Activated CD4-positive, alpha-beta T cell treated with anti-CD3 and anti-CD28 coated beads, Interleukin-2, amount 10 ng/mL, durations not matched to agents 24 days and 14 days (primary cell): ENCODE measurements at regions not wholly inside any gene's neighbourhood (a gene's known extent, or its start where the extent isn't known, plus 50 kb on each side); places are given as distances from the start of the nearest gene placed in this dataset.
A peak's percentile ranks its signal among the peaks of the same experiment; 100 is the strongest.
"Not testable (repeated sequence)": the region's sequence is repeated elsewhere in the genome, so short reads cannot be mapped to it uniquely, and the experiment has no call there.

ENCODE experiments used
- DNase-seq: peaks from one replicate; pipeline ENCODE4 v3.0.0; 2022
- H3K27ac Mint-ChIP-seq: one replicate; pipeline ENCODE4 v1.8.0; 2022; ENCODE audit warnings: mild to moderate bottlenecking, mixed read lengths
- H3K27me3 Mint-ChIP-seq: one replicate; pipeline ENCODE4 v1.8.0; 2022; ENCODE audit warnings: mixed read lengths
- H3K36me3 Mint-ChIP-seq: one replicate; pipeline ENCODE4 v1.8.0; 2022; ENCODE audit warnings: low read depth, mild to moderate bottlenecking, mixed read lengths
- H3K4me1 Mint-ChIP-seq: one replicate; pipeline ENCODE4 v1.8.0; 2021; ENCODE audit warnings: mixed read lengths
- H3K4me3 Mint-ChIP-seq: one replicate; pipeline ENCODE4 v1.8.0; 2022; ENCODE audit warnings: mild to moderate bottlenecking, moderate library complexity, mixed read lengths
- H3K9me3 Mint-ChIP-seq: one replicate; pipeline ENCODE4 v1.8.0; 2021; ENCODE audit warnings: mixed read lengths
- intact Hi-C: fragments of 100-400 bp; cut with micrococcal nuclease; formaldehyde crosslinking; loops from one replicate; pipeline ENCODE4 v1.15.1; 2023

GRCh38 chr5:82644766-82645165 is 366.6 kb upstream of the RPS23 start:
- Mint-ChIP-seq H3K4me3 (no peak overlapping the region), H3K36me3 (no peaks in the 10 kb centered on the region), H3K9me3 (no peaks in the 10 kb centered on the region), H3K4me1 (peaks cover 8% of the 10 kb centered on the region), H3K27me3 (peaks cover 6% of the 10 kb centered on the region), H3K27ac (no peak overlapping the region)
- intact Hi-C loops = loop anchor here (5.0 kb wide), 2 partner anchors 332 to 918 kb away; no protein-coding TSS in a partner anchor
- DNase-seq = no peak

GRCh38 chr5:82644229-82644628 is 366.1 kb upstream of the RPS23 start:
- no peak overlapping the region for H3K4me3 Mint-ChIP-seq
- no peak overlapping the region for H3K27ac Mint-ChIP-seq
- DNase-seq = no peak
- intact Hi-C loops = loop anchor here (5.0 kb wide), 2 partner anchors 332 to 918 kb away; no protein-coding TSS in a partner anchor
- no peaks in the 10 kb centered on the region for H3K9me3 Mint-ChIP-seq
- H3K27me3 Mint-ChIP-seq = peaks cover 6% of the 10 kb centered on the region
- no peaks in the 10 kb centered on the region for H3K36me3 Mint-ChIP-seq
- peaks cover 12% of the 10 kb centered on the region for H3K4me1 Mint-ChIP-seq

- Mint-ChIP-seq H3K27me3 (peaks cover 6% of the 10 kb centered on the region), H3K27ac (no peak overlapping the region), H3K4me1 (peaks cover 12% of the 10 kb centered on the region), H3K9me3 (no peaks in the 10 kb centered on the region), H3K4me3 (no peak overlapping the region), H3K36me3 (no peaks in the 10 kb centered on the region)
- intact Hi-C loops = loop anchor here (5.0 kb wide), 2 partner anchors 330 to 920 kb away; no protein-coding TSS in a partner anchor
- no peak for DNase-seq
Observed at GRCh38 chr5:82642313-82642712, 364.2 kb upstream of the RPS23 start.

- Mint-ChIP-seq H3K4me3 (no peak overlapping the region), H3K9me3 (no peaks in the 10 kb centered on the region), H3K36me3 (no peaks in the 10 kb centered on the region), H3K27me3 (peaks cover 6% of the 10 kb centered on the region), H3K4me1 (peaks cover 12% of the 10 kb centered on the region), H3K27ac (no peak overlapping the region)
- DNase-seq = peak; percentile 77
- intact Hi-C loops = loop anchor here (1.0 to 5.0 kb wide), 5 partner anchors 153 to 921 kb away; no protein-coding TSS in a partner anchor
Observed at GRCh38 chr5:82641331-82642003, 363.3 kb upstream of the RPS23 start.

GRCh38 chr5:82640916-82641315 is 362.8 kb upstream of the RPS23 start:
- Mint-ChIP-seq H3K9me3 (no peaks in the 10 kb centered on the region), H3K27ac (no peak overlapping the region), H3K36me3 (no peaks in the 10 kb centered on the region), H3K4me1 (peaks cover 12% of the 10 kb centered on the region), H3K4me3 (no peak overlapping the region), H3K27me3 (peaks cover 6% of the 10 kb centered on the region)
- intact Hi-C loops = loop anchor here (1.0 to 5.0 kb wide), 5 partner anchors 153 to 921 kb away; no protein-coding TSS in a partner anchor
- DNase-seq = no peak

GRCh38 chr5:82639393-82640144 is 361.4 kb upstream of the RPS23 start:
- intact Hi-C loops = loop anchor here (2.0 to 5.0 kb wide), 4 partner anchors 283 to 923 kb away; no protein-coding TSS in a partner anchor
- no peak overlapping the region for H3K4me3 Mint-ChIP-seq
- H3K27ac Mint-ChIP-seq = no peak overlapping the region
- no peaks in the 10 kb centered on the region for H3K27me3 Mint-ChIP-seq
- H3K4me1 Mint-ChIP-seq = peaks cover 17% of the 10 kb centered on the region
- no peaks in the 10 kb centered on the region for H3K9me3 Mint-ChIP-seq
- H3K36me3 Mint-ChIP-seq = no peaks in the 10 kb centered on the region
- no peak for DNase-seq

GRCh38 chr5:82636591-82636990 is 358.4 kb upstream of the RPS23 start:
- DNase-seq = no peak
- Mint-ChIP-seq H3K27ac (no peak overlapping the region), H3K36me3 (no peaks in the 10 kb centered on the region), H3K27me3 (no peaks in the 10 kb centered on the region), H3K9me3 (peaks cover 3% of the 10 kb centered on the region), H3K4me3 (no peak overlapping the region), H3K4me1 (peaks cover 17% of the 10 kb centered on the region)
- intact Hi-C loops = no loop called here

GRCh38 chr5:82635561-82636288 is 357.6 kb upstream of the RPS23 start:
- intact Hi-C loops = no loop called here

GRCh38 chr5:82628364-82628910 is 350.3 kb upstream of the RPS23 start:
- no peak overlapping the region for H3K27ac Mint-ChIP-seq

More at GRCh38 chr5:82635561-82636288, 357.6 kb upstream of the RPS23 start:
- H3K36me3 Mint-ChIP-seq = no peaks in the 10 kb centered on the region
- no peak for DNase-seq
- no peak overlapping the region for H3K27ac Mint-ChIP-seq
- peaks cover 3% of the 10 kb centered on the region for H3K9me3 Mint-ChIP-seq
- no peak overlapping the region for H3K4me3 Mint-ChIP-seq
- H3K27me3 Mint-ChIP-seq = no peaks in the 10 kb centered on the region
- H3K4me1 Mint-ChIP-seq = peaks cover 12% of the 10 kb centered on the region

GRCh38 chr5:82626905-82627591 is 348.9 kb upstream of the RPS23 start:
- H3K27ac Mint-ChIP-seq, H3K9me3 Mint-ChIP-seq, H3K27me3 Mint-ChIP-seq, H3K4me1 Mint-ChIP-seq, intact Hi-C loops, H3K36me3 Mint-ChIP-seq, DNase-seq, H3K4me3 Mint-ChIP-seq: not testable (repeated sequence)

More at GRCh38 chr5:82628364-82628910, 350.3 kb upstream of the RPS23 start:
- Mint-ChIP-seq H3K4me3 (no peak overlapping the region), H3K27me3 (no peaks in the 10 kb centered on the region), H3K4me1 (no peaks in the 10 kb centered on the region), H3K9me3 (peaks cover 6% of the 10 kb centered on the region), H3K36me3 (no peaks in the 10 kb centered on the region)
- intact Hi-C loops = no loop called here
- DNase-seq = no peak

- H3K9me3 Mint-ChIP-seq, H3K27me3 Mint-ChIP-seq, DNase-seq, H3K27ac Mint-ChIP-seq, H3K36me3 Mint-ChIP-seq, H3K4me1 Mint-ChIP-seq, H3K4me3 Mint-ChIP-seq, intact Hi-C loops: not testable (repeated sequence)
Observed at GRCh38 chr5:82626012-82626411, 347.9 kb upstream of the RPS23 start.

- DNase-seq = no peak
- no peak overlapping the region for H3K27ac Mint-ChIP-seq
- intact Hi-C loops = no loop called here
- H3K4me1 Mint-ChIP-seq = peaks cover 9% of the 10 kb centered on the region
- H3K9me3 Mint-ChIP-seq = peaks cover 6% of the 10 kb centered on the region
- no peaks in the 10 kb centered on the region for H3K36me3 Mint-ChIP-seq
- no peak overlapping the region for H3K4me3 Mint-ChIP-seq
- H3K27me3 Mint-ChIP-seq = peaks cover 5% of the 10 kb centered on the region
Observed at GRCh38 chr5:82624062-82624461, 345.9 kb upstream of the RPS23 start.
